Activated naive CD8-positive, alpha-beta T cell treated with anti-CD3 and anti-CD28 coated beads, Interleukin-2, amount 50 U/mL, for 16 hours (primary cell): ENCODE measurements at regions not wholly inside any gene's neighbourhood (a gene's known extent, or its start where the extent isn't known, plus 50 kb on each side); places are given as distances from the start of the nearest gene placed in this dataset.

Experiments
- DNase-seq: peaks from one replicate; pipeline ENCODE4 v3.0.0-alpha.2; 2020; ENCODE audit warnings: low read depth, low spot score

- no peak for DNase-seq
These were observed 526.0 kb upstream of the NR2F2 start for GRCh38 chr15:95804484-95804883.

GRCh38 chr15:95812491-95812890, 518.0 kb upstream of the NR2F2 start:
- no peak for DNase-seq

- DNase-seq = no peak
These were observed 515.6 kb upstream of the NR2F2 start for GRCh38 chr15:95814908-95815307.

DNA sequence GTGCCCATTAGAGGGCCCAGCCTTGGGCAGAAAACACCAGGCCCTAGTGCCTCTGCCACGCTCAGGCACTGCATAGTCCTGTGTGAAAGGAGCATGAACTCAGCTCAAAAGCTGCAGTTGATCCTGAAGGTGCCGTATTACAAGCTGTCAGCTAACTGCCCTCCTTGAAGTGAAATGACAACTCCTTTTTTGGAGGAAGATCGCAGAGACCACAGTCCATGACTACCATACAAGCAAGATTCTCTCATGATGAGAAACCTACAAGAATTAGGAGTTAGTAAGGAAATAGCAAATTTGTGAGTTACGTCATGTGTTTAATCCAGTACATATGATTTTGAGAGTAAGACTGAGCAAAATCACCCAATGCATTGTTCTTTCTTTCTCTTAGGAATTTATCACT, 513.9 kb upstream of the NR2F2 start:
- DNase-seq = no peak

GRCh38 chr15:95822961-95823360, 507.5 kb upstream of the NR2F2 start:
- no peak for DNase-seq

DNA sequence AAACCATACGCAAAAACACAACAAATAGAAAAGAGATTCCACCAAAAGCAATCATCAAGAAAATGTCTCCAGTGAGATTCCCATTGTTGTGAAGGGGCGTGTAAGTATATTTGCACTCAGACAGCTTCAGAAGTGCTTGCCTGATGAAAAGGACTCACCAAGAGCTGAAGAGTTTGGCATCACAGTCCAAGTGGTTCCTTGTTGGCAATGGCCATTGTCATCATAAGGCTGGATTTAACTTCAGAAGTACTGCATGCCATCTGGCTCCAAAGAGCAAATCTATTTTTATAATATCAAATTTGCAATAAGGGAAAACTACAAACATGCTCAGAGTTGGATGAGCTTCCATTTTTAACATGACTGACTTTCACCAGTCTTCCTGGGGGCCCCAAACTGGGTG, 505.3 kb upstream of the NR2F2 start:
- DNase-seq = no peak

GRCh38 chr15:95825671-95826411, 504.7 kb upstream of the NR2F2 start:
- DNase-seq = no peak

DNA sequence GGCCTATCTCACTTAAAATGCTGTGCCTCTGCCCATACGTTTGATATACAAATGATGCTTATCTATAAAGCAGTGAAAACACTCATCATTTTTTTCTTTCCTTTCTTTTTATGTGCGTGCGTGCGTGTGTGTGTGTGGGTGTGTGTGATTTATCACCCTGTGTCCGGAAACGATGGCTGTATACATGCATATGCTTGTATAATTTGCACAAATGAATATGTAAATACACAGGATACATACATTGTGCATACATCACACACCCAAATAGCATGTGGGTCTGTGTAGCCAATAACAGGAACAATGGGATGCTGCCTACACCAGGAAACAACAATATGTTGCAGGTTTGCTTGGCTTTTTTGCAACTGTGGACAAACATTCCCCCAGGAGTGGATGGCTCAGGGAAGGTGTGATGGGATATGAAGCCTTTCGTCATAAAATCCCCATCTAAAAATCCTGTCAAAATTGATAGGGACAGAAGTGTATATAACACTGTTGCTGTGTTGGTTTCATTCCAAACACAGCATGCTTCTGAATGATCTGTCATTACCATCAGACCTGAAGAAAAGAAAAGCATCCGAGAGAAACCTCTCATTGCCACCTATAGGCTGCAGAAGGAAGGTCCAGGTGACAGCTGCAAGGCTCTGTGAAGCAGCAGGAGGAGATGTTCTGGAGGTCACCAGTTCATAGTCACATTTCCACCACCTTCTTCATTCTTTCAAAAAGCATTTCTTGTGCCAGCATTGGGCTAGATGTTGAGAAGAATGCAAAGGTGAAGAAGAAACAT, 503.9 kb upstream of the NR2F2 start:
- DNase-seq = no peak

- DNase-seq = no peak
These were observed 501.4 kb upstream of the NR2F2 start for GRCh38 chr15:95829062-95829461.

GRCh38 chr15:95830281-95830680, 500.2 kb upstream of the NR2F2 start:
- no peak for DNase-seq

GRCh38 chr15:95832668-95833067, 497.8 kb upstream of the NR2F2 start:
- DNase-seq = no peak

DNA sequence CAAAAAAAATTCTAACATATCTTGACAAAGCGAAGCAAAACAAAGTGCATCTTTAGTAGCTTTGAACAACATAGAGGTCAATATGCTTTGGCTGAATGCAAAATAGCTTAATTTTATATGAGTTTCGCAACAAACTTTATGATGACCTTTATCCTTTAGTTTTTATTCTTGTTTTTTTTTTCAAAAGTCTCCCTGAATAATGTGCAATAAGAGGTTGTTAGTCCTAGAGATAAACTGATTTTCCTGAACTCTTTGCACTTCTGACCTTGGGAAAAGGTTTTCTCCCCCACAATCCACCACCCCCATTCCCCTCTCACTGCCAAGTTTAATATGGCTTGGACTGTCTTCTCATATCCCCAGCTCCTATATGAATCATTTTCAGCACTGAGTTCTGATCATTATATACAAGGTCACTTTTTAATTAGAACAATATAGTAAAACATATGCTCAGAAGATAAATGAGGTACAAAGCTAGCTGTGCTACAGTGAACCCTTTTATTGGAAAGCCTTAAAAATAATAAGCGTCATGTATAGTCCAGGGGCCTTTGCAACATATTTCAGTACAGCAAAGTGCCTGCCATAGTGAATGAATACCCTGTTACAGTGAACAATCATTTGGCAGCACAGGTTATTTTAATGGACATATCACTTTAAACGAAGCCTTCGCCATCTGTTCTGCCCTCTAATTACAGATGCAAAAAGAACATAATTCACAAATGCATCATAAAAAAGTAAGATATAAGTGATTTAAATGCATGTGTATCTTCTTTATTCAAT, 496.3 kb upstream of the NR2F2 start:
- no peak for DNase-seq

- no peak for DNase-seq
These were observed 494.0 kb upstream of the NR2F2 start for GRCh38 chr15:95836536-95836935.

DNA sequence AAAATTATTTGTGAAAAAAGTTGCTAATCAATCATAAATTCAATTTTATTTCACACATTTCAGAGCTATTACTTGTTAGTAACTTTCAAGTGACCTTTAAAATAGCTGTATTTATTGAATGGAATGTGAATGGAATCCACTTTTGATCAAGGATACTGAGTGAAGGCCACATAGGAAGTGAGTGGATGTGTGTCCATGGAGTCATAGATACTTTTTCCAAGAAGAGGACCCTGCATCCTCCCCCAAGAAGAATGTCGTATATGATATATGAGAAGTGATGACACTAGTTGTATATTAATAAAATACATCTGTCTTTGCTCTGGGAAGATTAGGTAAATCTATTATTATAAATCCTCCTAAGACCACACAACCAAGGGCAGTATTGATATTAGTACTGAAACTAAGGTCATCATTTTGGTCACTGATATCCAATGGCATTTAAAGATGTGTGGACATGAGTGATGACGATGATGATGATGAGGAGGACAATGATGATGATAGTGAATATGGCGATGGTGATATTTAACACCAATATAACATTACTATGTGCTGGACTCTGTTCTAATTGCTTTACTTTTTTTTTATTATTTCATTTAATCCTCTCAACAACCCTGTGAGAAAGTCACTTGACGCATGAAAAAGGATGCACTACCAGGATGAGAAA, 493.0 kb upstream of the NR2F2 start:
- DNase-seq = no peak

DNA sequence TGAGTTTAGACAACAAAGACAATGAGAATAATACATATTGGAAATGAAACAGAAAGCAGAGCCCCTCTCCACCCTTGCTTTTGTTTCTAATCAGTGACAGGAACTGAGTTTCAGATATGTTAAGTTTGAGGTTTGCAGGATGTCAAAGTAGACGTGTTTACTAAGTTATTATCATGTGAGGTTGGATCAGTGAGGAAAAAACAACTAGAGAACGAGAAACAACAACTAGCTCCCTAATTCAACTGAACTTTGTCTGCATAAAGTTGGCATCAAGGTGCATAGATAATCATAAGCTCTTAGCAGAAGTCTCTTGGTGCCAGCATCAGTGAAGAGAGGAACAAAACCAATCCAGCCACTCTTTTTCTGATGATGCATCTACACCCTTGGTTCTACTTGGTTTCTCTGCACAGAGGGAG, 491.1 kb upstream of the NR2F2 start:
- DNase-seq = no peak

- no peak for DNase-seq
These were observed 490.5 kb upstream of the NR2F2 start for GRCh38 chr15:95840004-95840403.

GRCh38 chr15:95840855-95841254, 489.6 kb upstream of the NR2F2 start:
- DNase-seq = no peak

GRCh38 chr15:95842576-95842975, 487.9 kb upstream of the NR2F2 start:
- DNase-seq = no peak

DNA sequence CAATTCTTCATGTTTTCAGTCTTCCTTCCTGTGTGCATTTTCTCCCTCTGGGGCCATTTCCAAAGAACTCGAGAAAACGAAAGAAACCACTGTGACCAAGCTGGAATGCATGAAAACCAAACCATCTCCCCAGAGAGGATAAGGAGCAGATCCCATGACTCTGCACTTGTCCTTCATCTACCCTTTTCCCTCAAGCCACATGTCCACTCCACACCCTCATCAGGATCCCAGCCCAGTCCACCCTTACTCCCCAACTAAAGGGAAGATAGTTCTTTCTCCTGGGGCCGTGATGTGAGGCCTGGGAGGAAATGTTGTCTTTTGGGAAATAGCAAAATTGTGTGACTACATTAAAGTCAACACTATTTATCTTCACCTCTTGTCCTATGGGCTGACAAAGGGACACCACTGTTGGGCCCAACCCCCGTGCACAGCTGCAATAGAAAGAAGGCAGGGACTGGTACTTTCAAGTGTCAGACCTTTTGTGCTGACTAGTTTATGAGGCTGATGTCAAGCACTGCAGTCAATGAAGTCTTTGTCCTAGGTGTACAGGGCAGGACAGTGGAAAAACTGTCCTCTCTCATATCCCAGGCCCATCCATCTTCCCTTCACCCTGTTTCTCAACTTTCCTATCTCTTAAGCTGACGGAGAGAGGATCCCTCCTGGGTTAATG, 487.1 kb upstream of the NR2F2 start:
- DNase-seq = no peak

DNA sequence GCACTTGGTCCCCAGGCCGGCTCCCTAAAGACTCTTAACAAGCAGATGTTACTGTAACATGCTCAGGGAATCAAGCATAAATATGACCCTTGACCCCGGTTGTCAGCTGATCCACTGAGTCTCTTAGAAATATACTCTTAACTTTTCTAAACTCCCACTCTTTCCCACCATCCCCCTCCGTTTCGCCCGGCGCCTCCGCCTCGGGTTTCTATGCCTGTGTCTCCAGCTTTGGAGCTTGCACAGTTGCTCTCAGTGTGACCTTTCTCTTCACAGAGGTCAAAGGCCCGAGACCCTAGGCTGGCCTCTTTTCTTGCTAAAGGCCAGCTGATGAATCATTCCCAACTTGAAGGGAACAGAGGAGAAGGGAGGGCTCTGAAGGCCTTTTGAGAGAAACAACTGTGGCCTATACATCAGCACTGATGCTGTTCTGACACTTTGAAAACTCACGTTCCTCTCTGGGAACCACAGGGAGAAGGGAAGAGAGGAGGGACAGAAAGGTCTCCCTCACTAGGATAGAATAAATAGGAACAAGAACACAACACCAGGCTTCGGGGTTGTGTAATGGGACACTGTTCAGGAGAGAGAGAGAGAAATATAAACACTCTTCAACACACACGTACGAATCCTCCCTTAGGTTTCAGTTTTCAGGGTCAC, 484.5 kb upstream of the NR2F2 start:
- DNase-seq = no peak

- no peak for DNase-seq
These were observed 482.4 kb upstream of the NR2F2 start for GRCh38 chr15:95848126-95848525.
